GM12874 (cell line): ENCODE measurements at regions not wholly inside any gene's neighbourhood (a gene's known extent, or its start where the extent isn't known, plus 50 kb on each side); places are given as distances from the start of the nearest gene placed in this dataset.

Experiments used
- TF ChIP-seq, protein P1 (sequence below): IDR thresholded peaks from 2 replicates; pipeline ENCODE4 v1.5.1; 2011; ENCODE audit warnings: low read depth, mild to moderate bottlenecking, control low read depth, low read length, moderate library complexity; ENCODE audit not compliant: insufficient read depth

DNA sequence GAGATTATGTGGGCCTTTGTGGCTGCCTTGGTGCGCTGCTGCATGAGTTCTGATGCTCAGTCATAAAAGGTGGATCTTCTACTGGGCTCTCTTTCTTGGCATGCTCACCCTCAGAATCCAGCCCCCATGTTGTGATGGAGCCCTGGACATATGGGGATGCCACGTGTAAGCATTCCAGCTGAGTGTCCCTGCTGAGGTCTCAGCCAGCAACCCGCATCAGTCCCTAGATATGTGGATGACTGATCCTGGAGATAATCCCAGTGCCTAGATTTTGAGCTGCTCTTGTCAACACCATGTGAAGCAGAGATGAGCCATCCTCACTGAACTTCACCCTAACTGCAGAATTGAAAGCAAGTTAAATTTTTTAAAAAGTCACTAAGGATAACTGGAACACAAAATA, 390.1 kb downstream of the DMRT2 start:
- TF ChIP-seq, protein P1, sequence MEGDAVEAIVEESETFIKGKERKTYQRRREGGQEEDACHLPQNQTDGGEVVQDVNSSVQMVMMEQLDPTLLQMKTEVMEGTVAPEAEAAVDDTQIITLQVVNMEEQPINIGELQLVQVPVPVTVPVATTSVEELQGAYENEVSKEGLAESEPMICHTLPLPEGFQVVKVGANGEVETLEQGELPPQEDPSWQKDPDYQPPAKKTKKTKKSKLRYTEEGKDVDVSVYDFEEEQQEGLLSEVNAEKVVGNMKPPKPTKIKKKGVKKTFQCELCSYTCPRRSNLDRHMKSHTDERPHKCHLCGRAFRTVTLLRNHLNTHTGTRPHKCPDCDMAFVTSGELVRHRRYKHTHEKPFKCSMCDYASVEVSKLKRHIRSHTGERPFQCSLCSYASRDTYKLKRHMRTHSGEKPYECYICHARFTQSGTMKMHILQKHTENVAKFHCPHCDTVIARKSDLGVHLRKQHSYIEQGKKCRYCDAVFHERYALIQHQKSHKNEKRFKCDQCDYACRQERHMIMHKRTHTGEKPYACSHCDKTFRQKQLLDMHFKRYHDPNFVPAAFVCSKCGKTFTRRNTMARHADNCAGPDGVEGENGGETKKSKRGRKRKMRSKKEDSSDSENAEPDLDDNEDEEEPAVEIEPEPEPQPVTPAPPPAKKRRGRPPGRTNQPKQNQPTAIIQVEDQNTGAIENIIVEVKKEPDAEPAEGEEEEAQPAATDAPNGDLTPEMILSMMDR: no peak

DNA sequence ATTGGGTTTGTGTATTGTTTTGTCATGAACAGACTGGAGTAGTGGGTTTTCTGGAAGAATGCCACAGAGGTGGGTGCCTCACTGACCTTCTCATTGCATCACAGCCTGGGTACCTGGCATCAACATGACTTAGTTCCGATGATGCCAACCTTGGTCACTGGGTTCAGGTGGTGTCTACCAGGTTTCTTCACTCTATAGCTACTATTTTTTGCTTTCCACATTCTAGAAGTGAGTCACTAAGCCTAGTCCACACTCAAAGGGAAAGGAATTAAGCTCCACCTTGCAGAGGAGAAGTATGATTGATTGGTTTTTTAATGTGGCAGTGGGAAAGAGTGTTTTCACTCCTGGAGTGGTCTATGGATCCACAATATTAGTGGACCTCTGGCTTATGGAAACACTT, 391.9 kb downstream of the DMRT2 start:
- TF ChIP-seq, protein P1: no peak

DNA sequence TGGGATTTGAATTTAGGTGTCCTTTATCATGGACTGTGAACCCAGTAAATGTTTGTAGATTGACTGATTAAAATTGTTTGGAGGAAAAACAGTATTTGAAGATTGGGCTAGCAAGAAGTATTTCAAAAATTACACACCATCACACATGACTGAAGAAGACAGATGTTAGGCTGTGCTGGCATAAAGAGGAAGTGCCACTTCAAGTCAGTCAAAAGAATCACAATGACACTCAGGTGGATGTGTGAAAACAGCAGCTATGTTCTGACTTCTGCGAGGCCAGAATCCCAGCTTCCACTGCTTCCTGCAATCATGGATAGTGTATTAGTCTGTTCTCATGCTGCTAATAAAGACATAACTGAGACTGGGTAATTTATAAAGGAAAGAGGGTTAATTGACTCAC, 393.3 kb downstream of the DMRT2 start:
- TF ChIP-seq, protein P1: no peak

DNA sequence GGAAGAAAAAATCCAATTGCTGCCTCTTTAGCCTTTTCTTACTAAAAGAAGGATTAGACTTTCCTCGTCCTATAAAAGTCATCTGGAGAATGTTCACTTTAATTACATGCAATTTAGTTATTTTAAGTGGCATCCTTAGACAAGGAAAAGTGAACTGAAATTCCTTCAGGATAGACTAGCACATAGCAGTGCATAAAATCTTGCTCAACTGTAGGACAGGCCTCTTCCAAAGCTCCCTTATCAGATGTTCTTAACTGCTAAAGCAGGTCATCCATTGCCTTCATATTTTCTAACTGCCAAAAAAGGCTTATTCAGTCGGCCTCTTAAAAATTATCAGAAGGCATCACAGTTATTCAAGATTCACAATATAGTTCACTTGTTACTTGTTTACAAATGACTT, 396.5 kb downstream of the DMRT2 start:
- TF ChIP-seq, protein P1: no peak

DNA sequence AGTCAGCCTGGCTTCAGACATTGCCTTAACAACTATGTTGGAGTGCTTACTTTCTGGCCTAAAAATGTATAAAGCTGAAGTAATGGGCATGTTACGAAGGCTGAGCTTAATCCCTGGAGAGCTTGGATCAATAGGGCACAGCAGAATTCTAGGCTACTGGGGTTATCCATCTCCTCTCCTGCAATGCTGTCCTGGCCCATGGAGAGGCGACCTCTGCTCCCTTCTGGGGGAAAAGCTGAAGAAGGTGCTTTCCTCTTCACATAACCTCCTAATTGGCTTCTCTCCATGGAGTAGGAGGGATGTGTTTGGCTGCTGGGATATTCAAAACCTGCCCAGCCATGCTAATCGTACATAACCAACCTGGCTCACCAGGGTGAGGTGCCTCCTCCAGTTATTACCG, 403.5 kb downstream of the DMRT2 start:
- TF ChIP-seq, protein P1: no peak

DNA sequence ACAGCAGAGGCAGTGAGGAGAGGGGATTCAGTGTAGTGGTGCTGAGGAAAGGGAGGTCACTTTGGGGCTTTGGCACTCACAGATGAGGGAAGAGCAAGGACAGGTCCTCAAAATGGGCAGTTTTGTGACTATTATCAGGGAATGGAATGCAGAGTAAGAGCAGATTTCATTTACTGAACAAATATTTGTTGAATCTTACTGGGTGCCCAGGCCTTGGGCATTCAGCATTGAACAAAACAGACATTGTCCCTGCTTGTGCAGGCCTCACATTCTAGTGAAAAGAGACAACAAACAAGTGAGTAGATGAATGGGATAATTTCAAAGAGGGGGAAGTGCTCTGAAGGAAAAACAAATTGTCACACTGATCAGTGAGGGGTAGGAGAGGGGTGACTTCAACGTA, 404.1 kb downstream of the DMRT2 start:
- TF ChIP-seq, protein P1: no peak

DNA sequence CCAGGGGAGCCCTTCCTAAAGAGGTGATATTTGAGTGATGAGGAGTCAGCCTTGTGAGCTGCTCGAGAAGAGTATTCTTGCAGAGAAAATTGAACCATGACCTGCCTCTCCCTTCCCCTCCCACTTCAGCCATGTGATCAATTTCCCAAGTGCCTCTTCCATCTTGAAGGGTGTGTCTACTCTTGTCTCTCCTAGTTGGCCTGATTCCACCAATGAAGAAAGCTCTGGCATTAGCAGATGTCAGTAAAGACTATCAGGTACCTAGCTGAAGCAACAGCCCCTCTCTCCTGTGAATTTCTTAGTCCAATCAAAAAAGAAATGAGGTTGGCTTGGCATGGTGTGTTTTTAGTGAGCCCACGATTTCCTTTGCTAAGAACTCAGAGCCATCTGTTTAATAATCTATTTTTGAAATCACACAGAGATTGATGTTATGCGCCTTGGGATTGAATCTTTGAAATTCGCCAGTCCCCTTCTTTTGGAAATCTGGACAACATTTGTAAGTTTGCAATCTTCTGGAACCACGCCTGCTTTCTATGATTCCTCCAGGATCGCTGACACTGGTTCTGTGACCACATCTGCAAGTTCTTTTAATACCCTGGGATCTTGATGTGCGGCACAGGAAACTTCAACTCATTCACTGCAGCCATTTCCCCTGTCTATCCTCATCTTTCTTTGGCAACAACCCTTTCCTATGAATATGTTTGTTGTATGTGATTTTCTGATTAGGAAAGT, 404.6 kb downstream of the DMRT2 start:
- TF ChIP-seq, protein P1: no peak

DNA sequence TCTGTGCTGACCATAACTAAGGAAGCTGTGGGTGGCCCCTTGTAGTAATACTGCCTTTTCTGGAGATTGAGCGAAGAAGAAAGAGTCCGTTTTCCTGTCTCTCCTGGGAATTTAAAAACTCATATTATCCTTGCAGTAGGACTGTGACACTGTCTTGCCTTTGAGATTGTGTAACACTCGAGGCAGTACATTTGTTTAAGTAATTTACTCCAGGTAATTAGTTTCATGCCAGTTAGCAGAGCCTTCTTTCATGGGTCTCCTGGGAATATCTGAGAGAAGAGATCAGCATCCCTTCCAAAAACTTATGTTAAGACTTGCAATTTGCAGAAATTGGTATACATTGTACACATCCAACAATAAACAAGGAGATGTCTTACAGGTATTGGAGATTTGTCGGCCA, 405.6 kb downstream of the DMRT2 start:
- TF ChIP-seq, protein P1: no peak
